Esophagus squamous epithelium (tissue), 4 donors: ENCODE measurements at regions not wholly inside any gene's neighbourhood (a gene's known extent, or its start where the extent isn't known, plus 50 kb on each side); places are given as distances from the start of the nearest gene placed in this dataset.

ENCODE experiments used
- POLR2A ChIP-seq, 4 donors: fragments of 450-650 bp; IDR thresholded peaks; one replicate each; pipeline ENCODE4 v1.6.1; 2017; ENCODE audit warnings: antibody characterized with exemption in 4 of 4, mild to moderate bottlenecking in 4 of 4, moderate library complexity in 3 of 4
- TF ChIP-seq, protein P1 (sequence below), 6 experiments: fragments of 450-650 bp in 4 of 6; fragments of 200-600 bp in 2 of 6; sonication (generic) in 2 of 6; IDR thresholded peaks; one replicate each; pipeline ENCODE4 v1.5.1; 2016 to 2019; ENCODE audit warnings: antibody characterized with exemption in 6 of 6, mild to moderate bottlenecking in 4 of 6, moderate library complexity in 4 of 6

DNA sequence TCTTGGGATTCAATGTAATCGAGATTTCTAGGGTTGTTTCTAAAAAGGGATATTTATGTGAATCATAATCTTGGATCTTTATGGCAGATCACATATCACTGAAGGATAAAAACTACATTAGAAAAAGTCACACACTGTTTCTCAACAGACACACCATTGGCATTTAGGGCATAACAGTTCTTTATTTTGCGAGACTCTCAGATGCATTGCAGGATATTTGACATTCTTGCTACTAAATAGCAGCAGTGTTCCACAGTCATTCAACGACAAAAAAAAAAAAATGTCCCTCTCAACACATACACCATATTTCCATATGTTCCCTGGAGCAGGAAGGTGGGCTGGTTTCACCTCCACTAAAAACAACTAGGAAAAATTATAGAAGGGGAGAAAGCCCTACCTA lies 243.4 kb upstream of the PCDH18 start:
- TF ChIP-seq, protein P1, sequence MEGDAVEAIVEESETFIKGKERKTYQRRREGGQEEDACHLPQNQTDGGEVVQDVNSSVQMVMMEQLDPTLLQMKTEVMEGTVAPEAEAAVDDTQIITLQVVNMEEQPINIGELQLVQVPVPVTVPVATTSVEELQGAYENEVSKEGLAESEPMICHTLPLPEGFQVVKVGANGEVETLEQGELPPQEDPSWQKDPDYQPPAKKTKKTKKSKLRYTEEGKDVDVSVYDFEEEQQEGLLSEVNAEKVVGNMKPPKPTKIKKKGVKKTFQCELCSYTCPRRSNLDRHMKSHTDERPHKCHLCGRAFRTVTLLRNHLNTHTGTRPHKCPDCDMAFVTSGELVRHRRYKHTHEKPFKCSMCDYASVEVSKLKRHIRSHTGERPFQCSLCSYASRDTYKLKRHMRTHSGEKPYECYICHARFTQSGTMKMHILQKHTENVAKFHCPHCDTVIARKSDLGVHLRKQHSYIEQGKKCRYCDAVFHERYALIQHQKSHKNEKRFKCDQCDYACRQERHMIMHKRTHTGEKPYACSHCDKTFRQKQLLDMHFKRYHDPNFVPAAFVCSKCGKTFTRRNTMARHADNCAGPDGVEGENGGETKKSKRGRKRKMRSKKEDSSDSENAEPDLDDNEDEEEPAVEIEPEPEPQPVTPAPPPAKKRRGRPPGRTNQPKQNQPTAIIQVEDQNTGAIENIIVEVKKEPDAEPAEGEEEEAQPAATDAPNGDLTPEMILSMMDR (IDR thresholded peaks at IDR 0.05): no peak
- no peak for TF ChIP-seq POLR2A (IDR thresholded peaks at IDR 0.05)
